ENCODE measurements at regions not wholly inside any gene's neighbourhood (a gene's known extent, or its start where the extent isn't known, plus 50 kb on each side); places are given as distances from the start of the nearest gene placed in this dataset.

DNA sequence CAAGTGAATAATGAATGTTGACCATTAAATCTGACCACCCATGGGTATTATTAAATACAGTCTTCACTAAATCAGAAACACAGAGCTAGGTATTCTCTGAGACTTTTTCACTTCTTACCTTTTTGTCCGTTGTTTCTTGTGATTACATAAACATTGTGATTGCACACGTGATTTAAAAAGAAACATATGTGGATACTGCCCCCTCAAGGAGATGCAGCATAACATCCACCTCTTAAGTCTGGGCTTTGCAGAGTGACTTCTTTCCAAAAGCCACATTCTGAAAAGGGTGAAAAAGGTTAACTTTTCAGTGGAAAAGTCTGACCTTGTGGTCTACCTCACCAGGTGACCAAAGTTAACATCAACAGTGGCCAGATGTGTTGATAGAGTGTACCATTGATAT is 185.5 kb upstream of the FAR2 start:
- TF ChIP-seq, protein P1, sequence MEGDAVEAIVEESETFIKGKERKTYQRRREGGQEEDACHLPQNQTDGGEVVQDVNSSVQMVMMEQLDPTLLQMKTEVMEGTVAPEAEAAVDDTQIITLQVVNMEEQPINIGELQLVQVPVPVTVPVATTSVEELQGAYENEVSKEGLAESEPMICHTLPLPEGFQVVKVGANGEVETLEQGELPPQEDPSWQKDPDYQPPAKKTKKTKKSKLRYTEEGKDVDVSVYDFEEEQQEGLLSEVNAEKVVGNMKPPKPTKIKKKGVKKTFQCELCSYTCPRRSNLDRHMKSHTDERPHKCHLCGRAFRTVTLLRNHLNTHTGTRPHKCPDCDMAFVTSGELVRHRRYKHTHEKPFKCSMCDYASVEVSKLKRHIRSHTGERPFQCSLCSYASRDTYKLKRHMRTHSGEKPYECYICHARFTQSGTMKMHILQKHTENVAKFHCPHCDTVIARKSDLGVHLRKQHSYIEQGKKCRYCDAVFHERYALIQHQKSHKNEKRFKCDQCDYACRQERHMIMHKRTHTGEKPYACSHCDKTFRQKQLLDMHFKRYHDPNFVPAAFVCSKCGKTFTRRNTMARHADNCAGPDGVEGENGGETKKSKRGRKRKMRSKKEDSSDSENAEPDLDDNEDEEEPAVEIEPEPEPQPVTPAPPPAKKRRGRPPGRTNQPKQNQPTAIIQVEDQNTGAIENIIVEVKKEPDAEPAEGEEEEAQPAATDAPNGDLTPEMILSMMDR (IDR thresholded peaks at IDR 0.05; ENCODE audit: poor library complexity, severe bottlenecking), result peak; percentile 44
- H3K36me3 ChIP-seq (ENCODE audit: low read depth), result no peaks in the 10 kb centered on the region
- H3K4me3 ChIP-seq (ENCODE audit: severe bottlenecking), result no peak overlapping the region
- no peak for DNase-seq (ENCODE audit: low spot score)
- H3K27ac ChIP-seq (ENCODE audit: poor library complexity, severe bottlenecking), result no peak overlapping the region
- no peaks in the 10 kb centered on the region for H3K27me3 ChIP-seq (ENCODE audit: insufficient read depth, poor library complexity, severe bottlenecking)
- ATAC-seq (ENCODE audit: low read depth), result no peak
- H3K9me3 ChIP-seq (ENCODE audit: severe bottlenecking), result no peaks in the 10 kb centered on the region
- no peaks in the 10 kb centered on the region for H3K4me1 ChIP-seq (ENCODE audit: insufficient read depth, poor library complexity, severe bottlenecking)

DNA sequence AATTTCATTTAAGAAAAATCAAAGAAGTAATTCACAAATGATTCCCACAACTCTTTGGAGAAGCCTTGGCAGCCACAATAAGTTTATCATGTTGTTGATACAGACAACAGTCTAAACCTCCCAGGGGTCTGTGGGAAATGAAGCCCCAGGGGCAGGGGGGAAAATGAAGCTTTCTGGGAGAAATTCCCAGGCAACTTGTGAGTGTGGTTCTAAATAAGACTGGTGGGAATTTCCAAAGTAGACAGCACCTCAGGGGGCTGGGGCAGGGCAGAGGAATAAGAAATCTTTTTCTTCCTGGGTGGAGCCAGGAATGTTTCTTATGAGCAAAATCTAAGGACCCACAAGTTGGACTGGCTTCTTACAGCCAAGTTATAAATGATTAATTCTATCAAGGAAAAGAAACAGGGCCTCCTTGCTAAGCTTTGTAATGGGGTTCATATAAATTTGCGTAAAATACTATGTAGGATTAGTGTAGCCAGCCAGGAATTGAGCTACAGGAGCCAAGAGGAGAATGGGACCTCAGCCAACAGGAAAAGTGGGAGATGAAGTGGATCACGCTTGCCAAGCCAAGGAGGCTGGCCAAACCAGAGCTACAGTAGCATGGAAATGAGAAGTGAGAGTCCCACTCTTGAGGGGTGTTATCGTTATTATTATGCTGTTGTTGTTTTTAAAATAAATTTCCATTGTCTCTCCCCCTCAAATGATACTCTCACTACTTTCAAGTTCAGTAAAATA is 182.9 kb upstream of the FAR2 start:
- TF ChIP-seq, protein P1 (IDR thresholded peaks at IDR 0.05; ENCODE audit: poor library complexity, severe bottlenecking), result no peak
- no peak overlapping the region for H3K4me3 ChIP-seq (ENCODE audit: severe bottlenecking)
- DNase-seq (ENCODE audit: low spot score), result no peak
- H3K9me3 ChIP-seq (ENCODE audit: severe bottlenecking), result no peaks in the 10 kb centered on the region
- no peak overlapping the region for H3K27ac ChIP-seq (ENCODE audit: poor library complexity, severe bottlenecking)
- no peaks in the 10 kb centered on the region for H3K4me1 ChIP-seq (ENCODE audit: insufficient read depth, poor library complexity, severe bottlenecking)
- ATAC-seq (ENCODE audit: low read depth), result no peak
- H3K36me3 ChIP-seq (ENCODE audit: low read depth), result no peaks in the 10 kb centered on the region
- no peaks in the 10 kb centered on the region for H3K27me3 ChIP-seq (ENCODE audit: insufficient read depth, poor library complexity, severe bottlenecking)

DNA sequence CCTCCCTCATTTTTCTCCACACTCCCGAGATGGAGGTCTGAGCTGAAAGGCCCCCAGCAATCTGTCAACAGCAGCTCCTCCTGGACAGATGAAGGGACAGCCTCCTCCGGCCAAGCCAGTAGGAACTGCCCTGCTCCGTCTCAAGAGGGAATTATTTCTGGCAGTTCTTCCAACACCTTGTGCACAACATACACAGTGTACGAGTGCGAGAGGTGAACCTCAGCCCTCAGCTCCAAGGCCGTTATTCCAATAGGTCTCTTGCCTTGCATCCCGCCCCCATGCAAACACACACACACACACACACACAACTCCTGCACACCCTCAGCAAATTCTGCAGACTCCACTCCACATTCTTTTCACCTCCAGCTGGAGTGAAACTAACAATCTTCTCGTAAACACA is 181.7 kb upstream of the FAR2 start:
- H3K36me3 ChIP-seq (ENCODE audit: low read depth), result no peaks in the 10 kb centered on the region
- TF ChIP-seq, protein P1 (IDR thresholded peaks at IDR 0.05; ENCODE audit: poor library complexity, severe bottlenecking), result no peak
- no peak for DNase-seq (ENCODE audit: low spot score)
- no peak for ATAC-seq (ENCODE audit: low read depth)
- no peaks in the 10 kb centered on the region for H3K4me1 ChIP-seq (ENCODE audit: insufficient read depth, poor library complexity, severe bottlenecking)
- H3K27ac ChIP-seq (ENCODE audit: poor library complexity, severe bottlenecking), result no peak overlapping the region
- H3K9me3 ChIP-seq (ENCODE audit: severe bottlenecking), result no peaks in the 10 kb centered on the region
- H3K27me3 ChIP-seq (ENCODE audit: insufficient read depth, poor library complexity, severe bottlenecking), result no peaks in the 10 kb centered on the region
- H3K4me3 ChIP-seq (ENCODE audit: severe bottlenecking), result no peak overlapping the region

- no peak for DNase-seq (ENCODE audit: low spot score)
- no peak overlapping the region for H3K4me3 ChIP-seq (ENCODE audit: severe bottlenecking)
- TF ChIP-seq, protein P1 (IDR thresholded peaks at IDR 0.05; ENCODE audit: poor library complexity, severe bottlenecking), result no peak
- H3K27ac ChIP-seq (ENCODE audit: poor library complexity, severe bottlenecking), result no peak overlapping the region
- no peak for ATAC-seq (ENCODE audit: low read depth)
- no peaks in the 10 kb centered on the region for H3K36me3 ChIP-seq (ENCODE audit: low read depth)
- H3K9me3 ChIP-seq (ENCODE audit: severe bottlenecking), result no peaks in the 10 kb centered on the region
- H3K27me3 ChIP-seq (ENCODE audit: insufficient read depth, poor library complexity, severe bottlenecking), result no peaks in the 10 kb centered on the region
- no peaks in the 10 kb centered on the region for H3K4me1 ChIP-seq (ENCODE audit: insufficient read depth, poor library complexity, severe bottlenecking)
These were observed 175.6 kb upstream of the FAR2 start for GRCh38 chr12:28973491-28973890.

- Histone ChIP-seq H3K27ac (ENCODE audit: poor library complexity, severe bottlenecking) (no peak overlapping the region), H3K27me3 (ENCODE audit: insufficient read depth, poor library complexity, severe bottlenecking) (no peaks in the 10 kb centered on the region), H3K4me3 (ENCODE audit: severe bottlenecking) (no peak overlapping the region), H3K4me1 (ENCODE audit: insufficient read depth, poor library complexity, severe bottlenecking) (no peaks in the 10 kb centered on the region), H3K9me3 (ENCODE audit: severe bottlenecking) (no peaks in the 10 kb centered on the region), H3K36me3 (ENCODE audit: low read depth) (no peaks in the 10 kb centered on the region)
- DNase-seq (ENCODE audit: low spot score), result no peak
- no peak for ATAC-seq (ENCODE audit: low read depth)
- TF ChIP-seq, protein P1 (IDR thresholded peaks at IDR 0.05; ENCODE audit: poor library complexity, severe bottlenecking), result no peak
These were observed 174.9 kb upstream of the FAR2 start for GRCh38 chr12:28974166-28974565.
